ENCODE measurements at regions not wholly inside any gene's neighbourhood (a gene's known extent, or its start where the extent isn't known, plus 50 kb on each side); places are given as distances from the start of the nearest gene placed in this dataset.
"Not testable (repeated sequence)": the region's sequence is repeated elsewhere in the genome, so short reads cannot be mapped to it uniquely, and the experiment has no call there.

DNA sequence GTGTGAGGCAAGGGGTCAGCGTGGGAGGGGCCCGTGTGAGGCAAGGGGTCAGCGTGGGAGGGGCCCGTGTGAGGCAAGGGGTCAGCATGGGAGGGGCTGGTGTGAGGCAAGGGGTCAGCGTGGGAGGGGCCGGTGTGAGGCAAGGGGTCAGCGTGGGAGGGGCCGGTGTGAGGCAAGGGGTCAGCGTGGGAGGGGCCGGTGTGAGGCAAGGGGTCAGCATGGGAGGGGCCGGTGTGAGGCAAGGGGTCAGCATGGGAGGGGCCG lies 119.2 kb downstream of the SEPTIN14 start:
- H3K27me3 ChIP-seq; H3K4me1 ChIP-seq (ENCODE audit: control insufficient read depth in 1 of 2, insufficient read depth in 1 of 2, low read depth in 1 of 2, low read length in 1 of 2); H3K36me3 ChIP-seq: not testable (repeated sequence)

DNA sequence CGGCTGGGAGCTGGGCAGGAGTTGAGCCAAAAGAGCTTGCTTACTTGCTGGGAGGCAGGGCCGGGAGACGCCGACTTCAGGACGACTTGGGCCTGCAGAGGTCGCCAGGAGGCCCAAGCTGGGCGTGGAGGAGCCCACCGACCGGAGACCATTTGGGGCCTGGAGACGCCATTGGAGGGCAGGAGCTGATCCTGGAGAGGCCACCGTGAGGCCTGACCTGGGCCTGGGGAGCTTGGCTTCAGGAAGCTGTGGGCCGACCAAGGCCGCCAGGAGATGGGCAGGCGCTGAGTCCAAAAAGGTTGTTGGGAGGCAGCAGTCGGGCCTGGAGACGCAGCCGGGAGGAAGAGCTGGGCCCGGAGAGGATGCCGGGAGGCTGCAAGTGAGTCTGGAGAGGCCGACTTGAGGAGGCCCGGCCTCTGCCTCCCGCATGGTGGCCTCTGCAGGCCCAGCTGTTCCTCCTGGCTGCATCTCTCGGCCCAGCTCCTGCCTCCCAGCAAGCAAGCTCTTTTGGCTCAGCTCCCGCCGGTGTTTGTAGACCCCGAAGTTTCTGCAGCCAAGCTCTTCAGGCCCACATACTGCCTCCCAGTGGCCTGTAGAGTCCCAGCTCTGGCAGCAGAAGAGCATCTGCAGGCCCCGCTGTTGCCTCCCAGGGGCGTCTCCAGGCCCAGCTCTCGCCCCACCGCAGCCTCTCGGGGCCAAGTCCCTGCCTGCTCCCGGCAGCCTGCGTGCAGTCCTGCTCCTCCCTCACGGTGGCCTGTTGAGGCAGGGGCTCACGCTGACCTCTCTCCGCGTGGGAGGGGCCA lies 119.7 kb downstream of the SEPTIN14 start:
- not testable (repeated sequence) for H3K27ac ChIP-seq; H3K9me3 ChIP-seq; H3K27me3 ChIP-seq; H3K36me3 ChIP-seq; H3K4me3 ChIP-seq (ENCODE audit: low read depth in 1 of 2, low read length in 1 of 2); H3K4me1 ChIP-seq (ENCODE audit: control insufficient read depth in 1 of 2, insufficient read depth in 1 of 2, low read depth in 1 of 2, low read length in 1 of 2)

More for the DNA sequence above, 119.2 kb downstream of the SEPTIN14 start:
- H3K4me3 ChIP-seq (ENCODE audit: low read depth in 1 of 2, low read length in 1 of 2); H3K9me3 ChIP-seq; H3K27ac ChIP-seq: not testable (repeated sequence)

GRCh38 chr7:55741721-55742631 lies 120.6 kb downstream of the SEPTIN14 start:
- H3K27me3 ChIP-seq; H3K36me3 ChIP-seq; H3K9me3 ChIP-seq; H3K27ac ChIP-seq; H3K4me3 ChIP-seq (ENCODE audit: low read depth in 1 of 2, low read length in 1 of 2); H3K4me1 ChIP-seq (ENCODE audit: control insufficient read depth in 1 of 2, insufficient read depth in 1 of 2, low read depth in 1 of 2, low read length in 1 of 2): not testable (repeated sequence)

DNA sequence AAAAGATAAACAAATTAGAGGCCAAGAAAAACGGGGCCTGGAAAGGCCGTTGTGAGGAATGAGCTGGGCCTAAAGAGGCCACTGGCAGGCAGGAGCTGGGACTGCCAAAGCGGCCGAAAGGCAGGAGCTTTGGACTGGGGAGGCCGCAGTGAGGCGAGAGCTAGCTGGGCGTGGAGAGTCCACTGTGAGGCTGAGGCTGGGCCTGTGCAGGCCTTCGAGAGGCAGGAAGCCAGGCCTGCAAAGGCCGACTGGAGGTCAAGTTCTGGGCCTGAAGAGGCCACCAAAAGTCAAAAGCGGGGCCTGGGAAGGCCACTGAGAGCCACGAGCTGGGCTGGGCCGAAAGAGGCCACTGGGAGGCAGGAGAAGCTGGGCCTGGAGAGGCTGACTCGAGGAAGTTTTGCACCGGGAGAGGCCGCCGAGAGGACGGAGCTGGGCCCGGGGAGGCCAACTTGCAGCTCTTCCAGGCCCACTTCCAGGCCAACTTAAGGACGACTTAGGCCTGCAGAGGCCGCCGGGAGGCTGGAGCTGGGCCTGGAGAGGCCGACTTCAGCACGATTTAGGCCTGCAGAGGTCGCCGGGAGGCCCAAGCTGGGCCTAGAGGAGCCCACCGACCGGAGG lies 121.8 kb downstream of the SEPTIN14 start:
- H3K4me3 ChIP-seq (ENCODE audit: low read depth in 1 of 2, low read length in 1 of 2) = not testable (repeated sequence)

DNA sequence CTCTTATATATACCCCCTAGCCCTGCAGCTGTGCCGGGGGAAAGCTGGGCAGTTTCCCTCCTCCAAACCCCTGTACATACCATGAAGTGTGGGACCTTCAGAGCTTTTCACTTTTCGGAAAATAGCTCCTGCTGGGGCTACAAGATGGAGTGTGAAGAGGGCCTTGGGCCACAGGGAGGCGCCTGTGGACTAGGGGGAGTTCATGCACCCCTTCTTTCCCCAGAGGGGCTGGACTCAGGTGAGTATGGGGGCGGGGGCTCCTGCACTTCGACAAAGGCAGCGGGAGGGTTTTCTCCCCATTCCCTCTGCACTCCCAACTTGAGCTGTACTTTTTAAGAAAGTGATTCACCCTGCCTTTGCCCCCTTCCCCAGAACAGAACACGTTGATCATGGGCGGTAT lies 122.5 kb downstream of the SEPTIN14 start:
- not testable (repeated sequence) for H3K9me3 ChIP-seq; H3K4me3 ChIP-seq (ENCODE audit: low read depth in 1 of 2, low read length in 1 of 2); H3K27me3 ChIP-seq; H3K27ac ChIP-seq; H3K4me1 ChIP-seq (ENCODE audit: control insufficient read depth in 1 of 2, insufficient read depth in 1 of 2, low read depth in 1 of 2, low read length in 1 of 2); H3K36me3 ChIP-seq

More for the DNA sequence above, 121.8 kb downstream of the SEPTIN14 start:
- H3K27ac ChIP-seq; H3K9me3 ChIP-seq; H3K36me3 ChIP-seq; H3K27me3 ChIP-seq; H3K4me1 ChIP-seq (ENCODE audit: control insufficient read depth in 1 of 2, insufficient read depth in 1 of 2, low read depth in 1 of 2, low read length in 1 of 2): not testable (repeated sequence)

DNA sequence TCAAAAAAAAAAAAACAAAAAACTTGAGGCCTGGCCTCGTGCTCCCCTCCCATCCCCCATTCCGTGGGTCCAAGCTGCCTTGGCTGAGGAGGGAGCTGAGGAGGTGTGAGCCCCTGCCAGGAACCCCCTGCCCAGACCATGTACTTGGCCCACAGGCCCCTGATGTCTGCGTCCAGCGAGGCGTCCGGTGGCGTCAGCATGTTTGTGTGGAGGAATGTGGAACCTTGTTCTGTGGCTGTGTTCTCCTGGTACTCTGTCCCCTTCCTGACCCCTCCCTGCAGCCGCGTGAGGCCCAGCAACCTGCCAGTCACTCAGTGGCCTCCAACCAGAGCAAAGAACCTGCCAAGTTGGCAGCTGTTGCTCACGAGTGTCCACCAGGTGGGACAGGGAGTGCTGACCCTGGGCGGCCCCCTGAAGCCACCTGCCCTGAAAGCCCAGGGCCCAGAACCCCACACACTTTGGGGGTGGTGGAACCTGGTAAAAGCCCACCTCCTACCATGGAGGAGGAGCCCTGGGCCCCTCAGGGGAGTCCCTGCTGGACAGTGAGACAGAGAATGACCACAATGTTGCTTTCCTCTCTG lies 125.8 kb downstream of the SEPTIN14 start:
- H3K4me3 ChIP-seq (ENCODE audit: low read depth in 1 of 2, low read length in 1 of 2); H3K4me1 ChIP-seq (ENCODE audit: control insufficient read depth in 1 of 2, insufficient read depth in 1 of 2, low read depth in 1 of 2, low read length in 1 of 2); H3K27me3 ChIP-seq; H3K36me3 ChIP-seq; H3K27ac ChIP-seq; H3K9me3 ChIP-seq: not testable (repeated sequence)

- no peaks in the 10 kb centered on the region for H3K36me3 ChIP-seq
- TF ChIP-seq, protein P1, sequence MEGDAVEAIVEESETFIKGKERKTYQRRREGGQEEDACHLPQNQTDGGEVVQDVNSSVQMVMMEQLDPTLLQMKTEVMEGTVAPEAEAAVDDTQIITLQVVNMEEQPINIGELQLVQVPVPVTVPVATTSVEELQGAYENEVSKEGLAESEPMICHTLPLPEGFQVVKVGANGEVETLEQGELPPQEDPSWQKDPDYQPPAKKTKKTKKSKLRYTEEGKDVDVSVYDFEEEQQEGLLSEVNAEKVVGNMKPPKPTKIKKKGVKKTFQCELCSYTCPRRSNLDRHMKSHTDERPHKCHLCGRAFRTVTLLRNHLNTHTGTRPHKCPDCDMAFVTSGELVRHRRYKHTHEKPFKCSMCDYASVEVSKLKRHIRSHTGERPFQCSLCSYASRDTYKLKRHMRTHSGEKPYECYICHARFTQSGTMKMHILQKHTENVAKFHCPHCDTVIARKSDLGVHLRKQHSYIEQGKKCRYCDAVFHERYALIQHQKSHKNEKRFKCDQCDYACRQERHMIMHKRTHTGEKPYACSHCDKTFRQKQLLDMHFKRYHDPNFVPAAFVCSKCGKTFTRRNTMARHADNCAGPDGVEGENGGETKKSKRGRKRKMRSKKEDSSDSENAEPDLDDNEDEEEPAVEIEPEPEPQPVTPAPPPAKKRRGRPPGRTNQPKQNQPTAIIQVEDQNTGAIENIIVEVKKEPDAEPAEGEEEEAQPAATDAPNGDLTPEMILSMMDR (IDR thresholded peaks at IDR 0.05) = no peak
- H3K27ac ChIP-seq = no peak overlapping the region
Measured at GRCh38 chr7:55733241-55734140, 129.1 kb downstream of the SEPTIN14 start.

GRCh38 chr7:55731931-55732330 lies 130.6 kb downstream of the SEPTIN14 start:
- Histone ChIP-seq H3K4me3 (ENCODE audit: low read depth in 1 of 2, low read length in 1 of 2) (no peak overlapping the region), H3K9me3 (no peaks in the 10 kb centered on the region), H3K36me3 (no peaks in the 10 kb centered on the region), H3K27ac (no peak overlapping the region), H3K27me3 (no peaks in the 10 kb centered on the region), H3K4me1 (ENCODE audit: control insufficient read depth in 1 of 2, insufficient read depth in 1 of 2, low read depth in 1 of 2, low read length in 1 of 2) (no peaks in the 10 kb centered on the region)
- TF ChIP-seq, protein P1 (IDR thresholded peaks at IDR 0.05) = no peak

More at GRCh38 chr7:55733241-55734140, 129.1 kb downstream of the SEPTIN14 start:
- H3K27me3 ChIP-seq = no peaks in the 10 kb centered on the region
- H3K4me3 ChIP-seq (ENCODE audit: low read depth in 1 of 2, low read length in 1 of 2) = no peak overlapping the region
- no peaks in the 10 kb centered on the region for H3K9me3 ChIP-seq
- no peaks in the 10 kb centered on the region for H3K4me1 ChIP-seq (ENCODE audit: control insufficient read depth in 1 of 2, insufficient read depth in 1 of 2, low read depth in 1 of 2, low read length in 1 of 2)

All from neutrophil (primary cell).